ENCODE measurements at regions not wholly inside any gene's neighbourhood (a gene's known extent, or its start where the extent isn't known, plus 50 kb on each side); places are given as distances from the start of the nearest gene placed in this dataset.

GRCh38 chr18:40088130-40088529 is 1866.9 kb upstream of the PIK3C3 start:
- ChIA-PET CTCF (no interaction called here), POLR2A (ENCODE audit: low non-redundant PET) (no interaction called here)
- TF ChIP-seq CTCF (conservative IDR thresholded peaks at IDR 0.05; ENCODE audit: low read depth), result no peak
- no peak for DNase-seq (ENCODE audit: low spot score)
- no peak overlapping the region for H3K27ac ChIP-seq

DNA sequence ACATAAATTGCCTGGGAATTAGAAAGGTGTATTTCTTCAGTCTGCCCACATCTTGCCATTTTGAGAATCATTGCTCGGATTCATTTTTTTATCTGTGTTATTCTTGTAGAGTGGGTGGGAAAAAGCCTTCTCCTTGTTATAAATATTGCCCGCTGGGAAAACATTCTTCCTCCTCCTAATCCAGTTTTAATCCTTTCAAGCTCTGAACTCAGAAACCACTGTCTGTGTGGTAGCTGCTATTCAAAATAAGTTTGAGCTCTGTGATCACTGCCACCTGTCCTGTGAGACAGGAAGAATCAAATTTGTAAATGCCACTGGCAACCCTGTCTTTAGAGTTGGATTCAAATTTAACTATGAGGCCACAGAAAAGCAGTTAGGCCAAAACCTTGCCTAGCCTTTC is 1875.2 kb upstream of the PIK3C3 start:
- no peak for TF ChIP-seq CTCF (conservative IDR thresholded peaks at IDR 0.05; ENCODE audit: low read depth)
- no peak overlapping the region for H3K27ac ChIP-seq
- ChIA-PET CTCF (no interaction called here), POLR2A (ENCODE audit: low non-redundant PET) (no interaction called here)
- no peak for DNase-seq (ENCODE audit: low spot score)

GRCh38 chr18:40075616-40076015 is 1879.4 kb upstream of the PIK3C3 start:
- ChIA-PET CTCF (no interaction called here), POLR2A (ENCODE audit: low non-redundant PET) (no interaction called here)
- no peak for DNase-seq (ENCODE audit: low spot score)
- no peak overlapping the region for H3K27ac ChIP-seq
- TF ChIP-seq CTCF (conservative IDR thresholded peaks at IDR 0.05; ENCODE audit: low read depth), result no peak

DNA sequence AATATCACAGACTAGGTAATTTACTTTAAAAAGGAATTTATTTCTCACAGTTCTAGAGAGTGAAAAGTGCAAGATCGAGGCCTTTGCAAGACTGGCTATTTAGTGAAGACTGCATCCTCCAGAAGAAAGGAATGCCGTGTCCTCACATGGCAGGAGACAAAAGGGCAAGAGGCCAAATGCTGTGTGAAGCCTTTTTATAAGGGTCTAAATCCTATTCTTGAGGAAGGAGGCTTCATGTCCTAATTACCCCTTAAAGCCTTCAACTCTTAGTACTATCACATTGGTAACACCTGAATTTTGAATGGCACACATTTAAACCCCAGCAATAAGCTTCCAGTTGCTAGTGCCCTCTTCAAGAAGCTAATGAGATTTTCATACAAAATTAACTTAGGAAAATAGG is 1882.3 kb upstream of the PIK3C3 start:
- no peak overlapping the region for H3K27ac ChIP-seq
- ChIA-PET CTCF (no interaction called here), POLR2A (ENCODE audit: low non-redundant PET) (no interaction called here)
- DNase-seq (ENCODE audit: low spot score), result no peak
- no peak for TF ChIP-seq CTCF (conservative IDR thresholded peaks at IDR 0.05; ENCODE audit: low read depth)

GRCh38 chr18:40066368-40066767 is 1888.7 kb upstream of the PIK3C3 start:
- H3K27ac ChIP-seq, result no peak overlapping the region
- CTCF ChIA-PET, result no interaction called here
- POLR2A ChIA-PET (ENCODE audit: low non-redundant PET), result no interaction called here
- DNase-seq (ENCODE audit: low spot score), result no peak
- TF ChIP-seq CTCF (conservative IDR thresholded peaks at IDR 0.05; ENCODE audit: low read depth), result no peak

GRCh38 chr18:40063488-40063887 is 1891.5 kb upstream of the PIK3C3 start:
- H3K27ac ChIP-seq, result no peak overlapping the region
- ChIA-PET POLR2A (ENCODE audit: low non-redundant PET) (no interaction called here), CTCF (interaction anchor here (0.7 kb wide), 1 partner anchor 1960 kb away, joined by 3 read pairs; no protein-coding TSS in a partner anchor)
- no peak for DNase-seq (ENCODE audit: low spot score)
- TF ChIP-seq CTCF (conservative IDR thresholded peaks at IDR 0.05; ENCODE audit: low read depth), result no peak

DNA sequence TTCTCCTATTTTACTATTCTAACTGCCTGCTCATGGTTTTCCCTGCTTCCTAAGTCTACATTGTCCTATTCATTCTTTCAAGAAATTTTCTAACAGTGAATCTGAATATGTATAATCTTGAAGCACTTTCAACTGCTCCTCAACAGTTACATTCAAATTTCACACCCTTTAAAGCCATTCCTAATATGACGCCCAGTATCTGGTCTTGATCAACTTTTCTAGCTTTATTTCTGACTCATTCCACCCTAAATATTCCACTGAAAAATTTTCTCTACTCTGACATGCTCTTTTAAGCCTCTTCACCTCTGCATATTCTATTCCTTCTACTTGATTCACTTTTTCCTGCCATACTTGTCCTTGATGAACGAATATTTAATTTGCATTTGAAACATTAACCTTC is 1893.9 kb upstream of the PIK3C3 start:
- no peak for TF ChIP-seq CTCF (conservative IDR thresholded peaks at IDR 0.05; ENCODE audit: low read depth)
- POLR2A ChIA-PET (ENCODE audit: low non-redundant PET), result no interaction called here
- DNase-seq (ENCODE audit: low spot score), result no peak
- CTCF ChIA-PET, result no interaction called here
- no peak overlapping the region for H3K27ac ChIP-seq

Measured in RWPE1 (cell line).